ENCODE measurements at regions not wholly inside any gene's neighbourhood (a gene's known extent, or its start where the extent isn't known, plus 50 kb on each side); places are given as distances from the start of the nearest gene placed in this dataset.
"Not testable (repeated sequence)": the region's sequence is repeated elsewhere in the genome, so short reads cannot be mapped to it uniquely, and the experiment has no call there.

- not testable (repeated sequence) for DNase-seq
These were observed 49.9 kb upstream of the MSMB start for GRCh38 chr10:46095943-46096342.

- DNase-seq = no peak
These were observed 50.4 kb upstream of the MSMB start for GRCh38 chr10:46096446-46096845.

- no peak for DNase-seq
These were observed 51.0 kb upstream of the MSMB start for GRCh38 chr10:46096909-46097575.

- no peak for DNase-seq
These were observed 51.7 kb upstream of the MSMB start for GRCh38 chr10:46097576-46098317.

GRCh38 chr10:46098386-46098785, 52.3 kb upstream of the MSMB start:
- DNase-seq = no peak

- not testable (repeated sequence) for DNase-seq
These were observed 52.9 kb upstream of the MSMB start for GRCh38 chr10:46098925-46099324.

GRCh38 chr10:46104071-46104585, 58.1 kb upstream of the MSMB start:
- no peak for DNase-seq

GRCh38 chr10:46105416-46105815, 59.3 kb upstream of the MSMB start:
- not testable (repeated sequence) for DNase-seq

GRCh38 chr10:46105856-46106409, 59.9 kb upstream of the MSMB start:
- DNase-seq = not testable (repeated sequence)

GRCh38 chr10:46106410-46107255, 60.6 kb upstream of the MSMB start:
- peak in 1 of 2 experiments; percentile 24 for DNase-seq

GRCh38 chr10:46108158-46108499, 62.1 kb upstream of the MSMB start:
- DNase-seq = not testable (repeated sequence)

- DNase-seq = not testable (repeated sequence)
These were observed 108.2 kb upstream of the MSMB start for GRCh38 chr10:46154271-46154670.

- not testable (repeated sequence) for DNase-seq
These were observed 108.6 kb upstream of the MSMB start for GRCh38 chr10:46154683-46155082.

GRCh38 chr10:46156866-46157265, 110.8 kb upstream of the MSMB start:
- DNase-seq = not testable (repeated sequence)

GRCh38 chr10:46169736-46170135, 117.1 kb upstream of the ANTXRL start:
- no peak for DNase-seq

GRCh38 chr10:46170789-46171188, 116.0 kb upstream of the ANTXRL start:
- no peak for DNase-seq

- no peak for DNase-seq
These were observed 115.1 kb upstream of the ANTXRL start for GRCh38 chr10:46171661-46172060.

GRCh38 chr10:46175296-46175695, 111.5 kb upstream of the ANTXRL start:
- no peak for DNase-seq

- no peak for DNase-seq
These were observed 111.0 kb upstream of the ANTXRL start for GRCh38 chr10:46175831-46176230.

- DNase-seq = not testable (repeated sequence)
These were observed 99.4 kb upstream of the ANTXRL start for GRCh38 chr10:46187431-46187830.

GRCh38 chr10:46197050-46197449, 89.7 kb upstream of the ANTXRL start:
- no peak for DNase-seq

- DNase-seq = no peak
These were observed 88.3 kb upstream of the ANTXRL start for GRCh38 chr10:46198516-46198915.

GRCh38 chr10:46202405-46202804, 84.4 kb upstream of the ANTXRL start:
- not testable (repeated sequence) for DNase-seq
